HCT116 (cell line): ENCODE measurements at regions not wholly inside any gene's neighbourhood (a gene's known extent, or its start where the extent isn't known, plus 50 kb on each side); places are given as distances from the start of the nearest gene placed in this dataset.

Source experiments
- ATAC-seq: fragments of 200-7000 bp; cut with Tn5 transposase; 2 replicates; pipeline ENCODE4 v1.9.1; 2020; ENCODE audit warnings: mild to moderate bottlenecking, moderate library complexity
- BruUV-seq: library from RNA; stranded (reverse); fragments of 400-500 nt; replicated peaks from 2 replicates; lab custom pipeline; 2021; lab: Mats Ljungman, UMichigan
- CTCF ChIA-PET: fragments of 300-600 bp; sonication (Branson Sonifier 250); formaldehyde crosslinking; loops from one replicate; lab custom pipeline; 2021; ENCODE audit warnings: antibody characterized with exemption; lab: Charles Lee
- POLR2A ChIA-PET: fragments of 300-600, 350-600 bp; sonication (Branson Sonifier 250); formaldehyde crosslinking; loops from one replicate; lab custom pipeline; 2021; ENCODE audit warnings: antibody characterized with exemption; lab: Charles Lee
- RAD21 ChIA-PET, 2 experiments: fragments of 300-600 bp; sonication (Branson Sonifier 250); formaldehyde crosslinking; loops; one replicate each; lab custom pipeline; 2023; ENCODE audit warnings: low total read pairs in 2 of 2; ENCODE audit not compliant: uncharacterized antibody in 2 of 2, unreplicated experiment in 2 of 2, low non-redundant PET in 1 of 2; lab: Charles Lee
- DNase-seq: peaks from one replicate; pipeline ENCODE4 v3.0.0-alpha.2; 2010; ENCODE audit warnings: low read depth, low spot score
- H2AFZ ChIP-seq: fragments of 200-600 bp; shearing (Covaris generic), sonication (generic); 2 replicates; pipeline ENCODE4 v1.6.1; 2017; ENCODE audit warnings: low read depth, mixed run types, mixed read lengths, antibody characterized with exemption, low read length; ENCODE audit not compliant: poor library complexity, severe bottlenecking
- H3K27ac ChIP-seq: 2 replicates; pipeline ENCODE4 v1.5.1; 2012; ENCODE audit warnings: low read depth, low read length
- H3K27me3 ChIP-seq: fragments of 200-600 bp; sonication (generic); 2 replicates; pipeline ENCODE4 v1.6.1; 2016; ENCODE audit warnings: mixed run types, low read length, mixed read lengths; ENCODE audit not compliant: insufficient read depth
- H3K36me3 ChIP-seq, 2 experiments: fragments of 200-500 bp in 1 of 2; fragments of 200-600 bp in 1 of 2; sonication (Bioruptor generic) in 1 of 2; sonication (generic) in 1 of 2; 2 replicates each; pipeline versions ENCODE4 v1.5.1 to v1.6.1; 2014 to 2016; ENCODE audit warnings: low read length in 2 of 2, inconsistent platforms in 1 of 2, mixed read lengths in 1 of 2, mixed run types in 1 of 2; ENCODE audit not compliant: insufficient read depth in 2 of 2, control insufficient read depth in 1 of 2
- H3K4me1 ChIP-seq, 2 experiments: fragments of 200-600 bp in 1 of 2; sonication (generic) in 1 of 2; 2 replicates each; pipeline versions ENCODE4 v1.5.1 to v1.6.1; 2012 to 2017; ENCODE audit warnings: low read length in 2 of 2, inconsistent platforms in 1 of 2, mild to moderate bottlenecking in 1 of 2, mixed read lengths in 1 of 2, mixed run types in 1 of 2, moderate library complexity in 1 of 2; ENCODE audit not compliant: insufficient read depth in 2 of 2, control insufficient read depth in 1 of 2
- H3K4me2 ChIP-seq: fragments of 200-600 bp; sonication (generic); 2 replicates; pipeline ENCODE4 v1.6.1; 2017; ENCODE audit warnings: mixed run types, low read length, mixed read lengths
- H3K4me3 ChIP-seq, 2 experiments: fragments of 200-600 bp in 1 of 2; sonication (generic) in 1 of 2; replicated peaks in 1 of 2; 2 replicates each; pipeline ENCODE4 v1.5.1; 2011 to 2016; ENCODE audit warnings: low read length in 2 of 2, control low read depth in 1 of 2, low read depth in 1 of 2, mild to moderate bottlenecking in 1 of 2, mixed read lengths in 1 of 2, mixed run types in 1 of 2
- H3K79me2 ChIP-seq: fragments of 200-600 bp; sonication (generic); 2 replicates; pipeline ENCODE4 v1.6.1; 2017; ENCODE audit warnings: mild to moderate bottlenecking, mixed run types, low read length, moderate library complexity, mixed read lengths; ENCODE audit not compliant: insufficient read depth
- H3K9ac ChIP-seq: fragments of 200-600 bp; sonication (generic); 2 replicates; pipeline ENCODE4 v1.6.1; 2016; ENCODE audit warnings: low read length, mixed read lengths
- H3K9me2 ChIP-seq: fragments of 200-600 bp; sonication (generic), shearing (Covaris generic); 2 replicates; pipeline ENCODE4 v1.6.1; 2017; ENCODE audit warnings: mixed run types, mild to moderate bottlenecking, moderate library complexity; ENCODE audit not compliant: insufficient read depth
- H3K9me3 ChIP-seq, 2 experiments: fragments of 200-500 bp in 1 of 2; fragments of 200-600 bp in 1 of 2; sonication (Bioruptor generic) in 1 of 2; sonication (generic) in 1 of 2; 2 replicates each; pipeline ENCODE4 v1.6.1; 2014 to 2017; ENCODE audit warnings: low read length in 2 of 2, mixed read lengths in 2 of 2, inconsistent platforms in 1 of 2, low read depth in 1 of 2, mild to moderate bottlenecking in 1 of 2, mixed run types in 1 of 2, moderate library complexity in 1 of 2; ENCODE audit not compliant: control insufficient read depth in 1 of 2, insufficient read depth in 1 of 2
- H4K20me1 ChIP-seq: fragments of 200-600 bp; sonication (generic), shearing (Covaris generic); 2 replicates; pipeline ENCODE4 v1.6.1; 2017; ENCODE audit warnings: mixed run types, mild to moderate bottlenecking, moderate library complexity; ENCODE audit not compliant: insufficient read depth
- CEBPB ChIP-seq: IDR thresholded peaks from 2 replicates; pipeline ENCODE4 v1.6.1; 2012; ENCODE audit warnings: low read depth
- EZH2phosphoT487 ChIP-seq: fragments of 200-600 bp; IDR thresholded peaks from 2 replicates; pipeline ENCODE4 v1.6.1; 2018; ENCODE audit warnings: antibody characterized with exemption, borderline replicate concordance
- FOSL1 ChIP-seq: IDR thresholded peaks from 2 replicates; pipeline ENCODE4 v1.6.1; 2012; ENCODE audit warnings: low read depth
- JUND ChIP-seq: IDR thresholded peaks from 2 replicates; pipeline ENCODE4 v1.6.1; 2012
- POLR2A ChIP-seq: IDR thresholded peaks from 2 replicates; pipeline ENCODE4 v1.7.0; 2011; ENCODE audit warnings: borderline replicate concordance; ENCODE audit not compliant: insufficient read depth, insufficient read length; ENCODE audit errors: extremely low read depth
- POLR2AphosphoS5 ChIP-seq: IDR thresholded peaks from 2 replicates; pipeline ENCODE4 v1.6.1; 2011; ENCODE audit warnings: mild to moderate bottlenecking, low read depth, low read length, moderate library complexity
- SIN3A ChIP-seq: IDR thresholded peaks from 2 replicates; pipeline ENCODE4 v1.6.1; 2012; ENCODE audit warnings: low read depth
- ZBTB33 ChIP-seq: IDR thresholded peaks from 2 replicates; pipeline ENCODE4 v1.6.1; 2011; ENCODE audit warnings: mild to moderate bottlenecking, low read length, moderate library complexity; ENCODE audit not compliant: insufficient replicate concordance; ENCODE audit errors: extremely low read depth
- intact Hi-C: fragments of 100-400 bp; cut with micrococcal nuclease; formaldehyde crosslinking; loops from 2 replicates; pipeline ENCODE4 v1.10.0; 2022
- TF ChIP-seq, protein P1 (sequence below): IDR thresholded peaks from 2 replicates; pipeline ENCODE4 v1.6.1; 2012; ENCODE audit warnings: low read depth

DNA sequence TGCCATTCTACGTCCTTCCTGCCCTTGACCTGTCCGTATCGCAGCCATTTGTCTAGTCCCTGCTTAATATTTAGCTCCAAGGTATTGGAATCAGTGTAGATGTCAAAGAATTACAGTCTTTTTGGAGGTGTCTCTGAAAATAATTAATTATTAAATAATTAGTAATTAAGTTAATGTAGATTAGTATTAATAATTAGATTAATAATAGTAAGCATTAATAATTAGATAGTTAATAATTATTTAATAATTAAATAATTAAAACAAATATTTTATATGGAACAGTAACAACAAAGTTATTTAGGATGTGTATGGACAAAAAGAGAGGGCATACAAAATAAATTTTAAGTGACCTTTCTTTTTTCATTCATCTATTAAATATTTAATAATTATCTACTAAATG lies 639.6 kb downstream of the AACS start:
- no peaks in the 10 kb centered on the region for H3K36me3 ChIP-seq
- no peaks in the 10 kb centered on the region for H3K4me1 ChIP-seq
- no peak overlapping the region for H3K27ac ChIP-seq
- intact Hi-C loops: no loop called here
- ATAC-seq (no peak), DNase-seq (no peak)
- H3K9me3 ChIP-seq: peaks cover 0 to 3% of the 10 kb centered on the region in 2 experiments; a peak in 1 of 4 replicates
- H2AFZ ChIP-seq: no peak overlapping the region
- no peak overlapping the region for H3K4me3 ChIP-seq
- H3K4me2 ChIP-seq: no peak overlapping the region
- no peaks in the 10 kb centered on the region for H3K79me2 ChIP-seq
- H4K20me1 ChIP-seq: no peaks in the 10 kb centered on the region
- no peak overlapping the region for H3K9ac ChIP-seq
- BruUV-seq: no TSS peak
- no peaks in the 10 kb centered on the region for H3K27me3 ChIP-seq
- ChIA-PET POLR2A (no interaction called here), RAD21 (no interaction called here), CTCF (no interaction called here)
- TF ChIP-seq SIN3A: no peak
- no peak for TF ChIP-seq POLR2AphosphoS5
- TF ChIP-seq POLR2A: no peak
- H3K9me2 ChIP-seq: no peaks in the 10 kb centered on the region

DNA sequence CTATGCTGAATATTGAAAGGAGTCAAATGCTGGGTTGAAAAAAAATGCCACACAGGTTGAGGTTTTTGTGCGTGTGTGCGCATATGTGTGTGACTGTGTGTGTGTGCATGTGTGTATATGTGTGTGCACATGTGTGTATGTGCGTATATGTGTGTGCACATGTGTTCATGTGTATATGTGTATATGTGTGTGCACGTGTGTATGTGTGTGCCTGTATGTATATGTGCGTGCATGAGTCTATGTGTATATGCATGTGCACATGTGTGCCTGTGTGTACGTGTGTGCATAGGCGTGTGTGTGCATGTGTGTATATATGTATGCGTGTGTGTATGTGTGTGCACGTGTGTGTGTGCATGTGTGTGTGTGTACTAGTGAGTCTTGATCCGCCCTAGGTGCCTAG lies 655.7 kb downstream of the AACS start:
- Histone ChIP-seq H3K79me2 (no peaks in the 10 kb centered on the region), H3K4me2 (no peak overlapping the region), H3K9me3 (peaks cover 6 to 7% of the 10 kb centered on the region in 2 experiments; a peak in 1 of 4 replicates), H3K36me3 (no peaks in the 10 kb centered on the region), H3K9me2 (no peaks in the 10 kb centered on the region), H3K27me3 (no peaks in the 10 kb centered on the region), H3K9ac (no peak overlapping the region), H3K4me1 (no peaks in the 10 kb centered on the region), H2AFZ (no peak overlapping the region), H3K27ac (no peak overlapping the region), H3K4me3 (no peak overlapping the region), H4K20me1 (no peaks in the 10 kb centered on the region)
- POLR2A ChIA-PET: no interaction called here
- no TSS peak for BruUV-seq
- TF ChIP-seq JUND (no peak), EZH2phosphoT487 (no peak), FOSL1 (no peak), CEBPB (no peak), ZBTB33 (no peak)
- TF ChIP-seq, protein P1, sequence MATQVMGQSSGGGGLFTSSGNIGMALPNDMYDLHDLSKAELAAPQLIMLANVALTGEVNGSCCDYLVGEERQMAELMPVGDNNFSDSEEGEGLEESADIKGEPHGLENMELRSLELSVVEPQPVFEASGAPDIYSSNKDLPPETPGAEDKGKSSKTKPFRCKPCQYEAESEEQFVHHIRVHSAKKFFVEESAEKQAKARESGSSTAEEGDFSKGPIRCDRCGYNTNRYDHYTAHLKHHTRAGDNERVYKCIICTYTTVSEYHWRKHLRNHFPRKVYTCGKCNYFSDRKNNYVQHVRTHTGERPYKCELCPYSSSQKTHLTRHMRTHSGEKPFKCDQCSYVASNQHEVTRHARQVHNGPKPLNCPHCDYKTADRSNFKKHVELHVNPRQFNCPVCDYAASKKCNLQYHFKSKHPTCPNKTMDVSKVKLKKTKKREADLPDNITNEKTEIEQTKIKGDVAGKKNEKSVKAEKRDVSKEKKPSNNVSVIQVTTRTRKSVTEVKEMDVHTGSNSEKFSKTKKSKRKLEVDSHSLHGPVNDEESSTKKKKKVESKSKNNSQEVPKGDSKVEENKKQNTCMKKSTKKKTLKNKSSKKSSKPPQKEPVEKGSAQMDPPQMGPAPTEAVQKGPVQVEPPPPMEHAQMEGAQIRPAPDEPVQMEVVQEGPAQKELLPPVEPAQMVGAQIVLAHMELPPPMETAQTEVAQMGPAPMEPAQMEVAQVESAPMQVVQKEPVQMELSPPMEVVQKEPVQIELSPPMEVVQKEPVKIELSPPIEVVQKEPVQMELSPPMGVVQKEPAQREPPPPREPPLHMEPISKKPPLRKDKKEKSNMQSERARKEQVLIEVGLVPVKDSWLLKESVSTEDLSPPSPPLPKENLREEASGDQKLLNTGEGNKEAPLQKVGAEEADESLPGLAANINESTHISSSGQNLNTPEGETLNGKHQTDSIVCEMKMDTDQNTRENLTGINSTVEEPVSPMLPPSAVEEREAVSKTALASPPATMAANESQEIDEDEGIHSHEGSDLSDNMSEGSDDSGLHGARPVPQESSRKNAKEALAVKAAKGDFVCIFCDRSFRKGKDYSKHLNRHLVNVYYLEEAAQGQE: no peak
- CTCF ChIA-PET: no interaction called here
- no peak for DNase-seq
- RAD21 ChIA-PET: no interaction called here
- intact Hi-C loops: no loop called here
- no peak for ATAC-seq
